Lung (tissue), 11 donors: ENCODE measurements at regions not wholly inside any gene's neighbourhood (a gene's known extent, or its start where the extent isn't known, plus 50 kb on each side); places are given as distances from the start of the nearest gene placed in this dataset.

Experiments used
- ATAC-seq: fragments of 200-7000 bp; cut with Tn5 transposase; one replicate; pipeline ENCODE4 v1.9.1; 2020; ENCODE audit warnings: moderate number of reproducible peaks; ENCODE audit not compliant: insufficient read depth, low FRiP score
- DNase-seq, 3 donors: peaks; one replicate each; pipeline ENCODE4 v3.0.0-alpha.2; 2013 to 2017
- H3K27ac ChIP-seq, 2 donors: one replicate each; pipeline ENCODE4 v1.5.1; 2013; ENCODE audit warnings: mild to moderate bottlenecking in 2 of 2, moderate library complexity in 2 of 2, control low read depth in 1 of 2, inconsistent platforms in 1 of 2, low read depth in 1 of 2, low read length in 1 of 2
- H3K27me3 ChIP-seq, 3 donors: one replicate each; pipeline ENCODE4 v1.5.1; 2013; ENCODE audit warnings: low read length in 2 of 3; ENCODE audit not compliant: control insufficient read depth in 3 of 3, insufficient read depth in 3 of 3
- H3K36me3 ChIP-seq, 4 donors: one replicate each; pipeline ENCODE4 v1.5.1; 2013; ENCODE audit warnings: low read length in 4 of 4, mild to moderate bottlenecking in 1 of 4, moderate library complexity in 1 of 4; ENCODE audit not compliant: control insufficient read depth in 4 of 4, insufficient read depth in 4 of 4
- H3K4me1 ChIP-seq, 5 donors: one replicate each; pipeline ENCODE4 v1.5.1; 2013; ENCODE audit warnings: low read length in 5 of 5, mild to moderate bottlenecking in 2 of 5, moderate library complexity in 1 of 5; ENCODE audit not compliant: control insufficient read depth in 5 of 5, insufficient read depth in 5 of 5
- H3K4me3 ChIP-seq: one replicate; pipeline ENCODE4 v1.5.1; 2013; ENCODE audit warnings: mild to moderate bottlenecking, control low read depth, moderate library complexity
- H3K9ac ChIP-seq, 2 donors: one replicate each; pipeline ENCODE4 v1.5.1; 2013; ENCODE audit warnings: low read length in 2 of 2, control low read depth in 1 of 2; ENCODE audit not compliant: insufficient read depth in 1 of 2
- H3K9me3 ChIP-seq, 4 donors: one replicate each; pipeline ENCODE4 v1.5.1; 2013; ENCODE audit warnings: low read length in 3 of 4, mild to moderate bottlenecking in 1 of 4, moderate library complexity in 1 of 4; ENCODE audit not compliant: control insufficient read depth in 4 of 4, insufficient read depth in 3 of 4
- CTCF ChIP-seq: IDR thresholded peaks from 2 replicates; pipeline ENCODE4 v1.5.1; 2012; ENCODE audit warnings: mild to moderate bottlenecking; ENCODE audit errors: control extremely low read depth, extremely low read depth
- WGBS, 2 donors: extraction: QIAGEN DNeasy Blood & Tissue Kit; methylation state at CpG; one replicate each; pipeline ENCODE4 v1.1.7; 2013; 5-methylcytosine and 5-hydroxymethylcytosine counted together
- donor health status: control.
- donor health status: control.
- donor health status: Bipolar disorder and iron deficiency.
- donor health status: healthy.
- donor health status: DM: yes; HTN: yes; CAD: no.

- no peak overlapping the region for H3K27ac ChIP-seq
- no peak overlapping the region for H3K9ac ChIP-seq
- 87 to 91% methylated on average over 5 of the region's 5 CpGs for WGBS, 2 donors
- peaks cover 0 to 2% (median 0%) of the 10 kb centered on the region in 4 donors for H3K9me3 ChIP-seq
- H3K36me3 ChIP-seq: no peaks in the 10 kb centered on the region
- ATAC-seq: no peak
- TF ChIP-seq CTCF: no peak
- DNase-seq: no peak
- H3K4me3 ChIP-seq: no peak overlapping the region
- no peaks in the 10 kb centered on the region for H3K4me1 ChIP-seq
- no peaks in the 10 kb centered on the region for H3K27me3 ChIP-seq
Measured at GRCh38 chr2:176421297-176422050, 152.2 kb downstream of the MTX2 start.

- 42 to 50% methylated on average over 2 of the region's 2 CpGs for WGBS, 2 donors
- H3K4me1 ChIP-seq: no peaks in the 10 kb centered on the region
- no peaks in the 10 kb centered on the region for H3K36me3 ChIP-seq
- H3K9me3 ChIP-seq: peaks cover 0 to 2% (median 0%) of the 10 kb centered on the region in 4 donors
- ATAC-seq (no peak), DNase-seq (no peak)
- no peak for TF ChIP-seq CTCF
- no peak overlapping the region for H3K9ac ChIP-seq
- no peak overlapping the region for H3K27ac ChIP-seq
- H3K27me3 ChIP-seq: peaks cover 0 to 2% (median 0%) of the 10 kb centered on the region in 3 donors
- H3K4me3 ChIP-seq: no peak overlapping the region
Measured at GRCh38 chr2:176423819-176424218, 154.6 kb downstream of the MTX2 start.

- H3K27ac ChIP-seq: no peak overlapping the region
- WGBS, 2 donors: 58 to 62% methylated on average over 2 of the region's 2 CpGs
- DNase-seq (no peak), ATAC-seq (no peak)
- H3K9me3 ChIP-seq: peaks cover 0 to 2% (median 0%) of the 10 kb centered on the region in 4 donors
- H3K27me3 ChIP-seq: peaks cover 0 to 2% (median 0%) of the 10 kb centered on the region in 3 donors
- no peaks in the 10 kb centered on the region for H3K36me3 ChIP-seq
- no peaks in the 10 kb centered on the region for H3K4me1 ChIP-seq
- no peak overlapping the region for H3K9ac ChIP-seq
- no peak overlapping the region for H3K4me3 ChIP-seq
- no peak for TF ChIP-seq CTCF
Measured at GRCh38 chr2:176424746-176425145, 155.5 kb downstream of the MTX2 start.
